Caco-2 (cell line): ENCODE measurements at regions not wholly inside any gene's neighbourhood (a gene's known extent, or its start where the extent isn't known, plus 50 kb on each side); places are given as distances from the start of the nearest gene placed in this dataset.
"Not testable (repeated sequence)": the region's sequence is repeated elsewhere in the genome, so short reads cannot be mapped to it uniquely, and the experiment has no call there.

Source experiments
- BruUV-seq: library from RNA; stranded (reverse); fragments of 400-500 nt; replicated peaks from 2 replicates; lab custom pipeline; 2021; lab: Mats Ljungman, UMichigan
- CTCF ChIA-PET: fragments of 300-600 bp; sonication (Branson Sonifier 250); formaldehyde crosslinking; loops from one replicate; lab custom pipeline; 2022; ENCODE audit warnings: antibody characterized with exemption; lab: Charles Lee
- POLR2A ChIA-PET: fragments of 300-600 bp; sonication (Branson Sonifier 250); formaldehyde crosslinking; loops from one replicate; lab custom pipeline; 2022; ENCODE audit warnings: antibody characterized with exemption; lab: Charles Lee
- DNase-seq, 2 experiments: peaks; one replicate each; pipeline versions ENCODE4 v3.0.0 to v3.0.0-alpha.2; 2020 to 2022
- H3K27me3 ChIP-seq: replicated peaks from 2 replicates; pipeline ENCODE4 v1.6.0; 2011; ENCODE audit warnings: low read length; ENCODE audit not compliant: control insufficient read depth, insufficient read depth
- H3K36me3 ChIP-seq: 2 replicates; pipeline ENCODE4 v1.5.1; 2011; ENCODE audit warnings: low read length; ENCODE audit not compliant: control insufficient read depth, insufficient read depth
- H3K4me1 ChIP-seq: fragments of 250-450 bp; sonication (Bioruptor Pico); 2 replicates; pipeline ENCODE4 v1.5.1; 2020; ENCODE audit warnings: mild to moderate bottlenecking
- H3K4me3 ChIP-seq: 2 replicates; pipeline ENCODE4 v1.5.1; 2011; ENCODE audit warnings: low read depth, mild to moderate bottlenecking, control low read depth, low read length
- H3K9me3 ChIP-seq: fragments of 250-450 bp; sonication (Bioruptor Pico); 2 replicates; pipeline ENCODE4 v1.5.1; 2020; ENCODE audit warnings: mild to moderate bottlenecking, moderate library complexity
- H3K27ac Mint-ChIP-seq: one replicate; pipeline ENCODE4 v1.8.0; 2022; ENCODE audit warnings: mixed read lengths; ENCODE audit not compliant: unreplicated experiment
- H3K27me3 Mint-ChIP-seq: one replicate; pipeline ENCODE4 v1.8.0; 2022; ENCODE audit warnings: mixed read lengths; ENCODE audit not compliant: insufficient read depth, unreplicated experiment
- H3K36me3 Mint-ChIP-seq: one replicate; pipeline ENCODE4 v1.8.0; 2022; ENCODE audit warnings: mild to moderate bottlenecking, mixed read lengths; ENCODE audit not compliant: insufficient read depth, unreplicated experiment
- H3K4me1 Mint-ChIP-seq: one replicate; pipeline ENCODE4 v1.8.0; 2022; ENCODE audit warnings: low read depth, mixed read lengths; ENCODE audit not compliant: unreplicated experiment
- H3K4me3 Mint-ChIP-seq: one replicate; pipeline ENCODE4 v1.8.0; 2022; ENCODE audit warnings: mild to moderate bottlenecking, moderate library complexity, mixed read lengths; ENCODE audit not compliant: unreplicated experiment
- H3K9me3 Mint-ChIP-seq: one replicate; pipeline ENCODE4 v1.8.0; 2022; ENCODE audit warnings: mixed read lengths; ENCODE audit not compliant: unreplicated experiment
- intact Hi-C: fragments of 100-400 bp; cut with micrococcal nuclease; formaldehyde crosslinking; loops from one replicate; pipeline ENCODE4 v1.10.0; 2022; ENCODE audit not compliant: unreplicated experiment

- H3K9me3 Mint-ChIP-seq, CTCF ChIA-PET, BruUV-seq, H3K27me3 ChIP-seq, H3K4me1 ChIP-seq, H3K27me3 Mint-ChIP-seq, H3K4me1 Mint-ChIP-seq, H3K36me3 Mint-ChIP-seq, H3K4me3 Mint-ChIP-seq, POLR2A ChIA-PET, H3K27ac Mint-ChIP-seq, H3K9me3 ChIP-seq, DNase-seq, intact Hi-C loops, H3K4me3 ChIP-seq, H3K36me3 ChIP-seq: not testable (repeated sequence)
Observed at GRCh38 chr15:44846156-44846555, 109.8 kb downstream of the TRIM69 start.

- H3K4me3 ChIP-seq, intact Hi-C loops, H3K27ac Mint-ChIP-seq, H3K4me1 ChIP-seq, H3K27me3 ChIP-seq, H3K4me3 Mint-ChIP-seq, H3K36me3 Mint-ChIP-seq, H3K9me3 Mint-ChIP-seq, H3K36me3 ChIP-seq, BruUV-seq, POLR2A ChIA-PET, DNase-seq, H3K9me3 ChIP-seq, H3K27me3 Mint-ChIP-seq, H3K4me1 Mint-ChIP-seq, CTCF ChIA-PET: not testable (repeated sequence)
Observed at GRCh38 chr15:44847555-44847954, 108.9 kb upstream of the TERB2 start.

GRCh38 chr15:44848859-44849258 lies 107.6 kb upstream of the TERB2 start:
- CTCF ChIA-PET, result not testable (repeated sequence)

GRCh38 chr15:44849701-44850403 lies 106.6 kb upstream of the TERB2 start:
- DNase-seq, BruUV-seq, POLR2A ChIA-PET, H3K9me3 Mint-ChIP-seq, H3K9me3 ChIP-seq, H3K4me1 Mint-ChIP-seq, H3K36me3 Mint-ChIP-seq, CTCF ChIA-PET, H3K4me1 ChIP-seq, H3K27me3 ChIP-seq, H3K27ac Mint-ChIP-seq, H3K36me3 ChIP-seq, H3K4me3 Mint-ChIP-seq, H3K27me3 Mint-ChIP-seq, H3K4me3 ChIP-seq: not testable (repeated sequence)
- intact Hi-C loops, result loop anchor here (5.0 kb wide), 1 partner anchor 53 kb away; no protein-coding TSS in a partner anchor

More at GRCh38 chr15:44848859-44849258, 107.6 kb upstream of the TERB2 start:
- POLR2A ChIA-PET, H3K4me1 Mint-ChIP-seq, H3K9me3 Mint-ChIP-seq, H3K27ac Mint-ChIP-seq, BruUV-seq, intact Hi-C loops, H3K27me3 ChIP-seq, H3K9me3 ChIP-seq, H3K27me3 Mint-ChIP-seq, H3K36me3 ChIP-seq, DNase-seq, H3K4me1 ChIP-seq, H3K36me3 Mint-ChIP-seq, H3K4me3 ChIP-seq, H3K4me3 Mint-ChIP-seq: not testable (repeated sequence)
